PC-3 (cell line): ENCODE measurements at regions not wholly inside any gene's neighbourhood (a gene's known extent, or its start where the extent isn't known, plus 50 kb on each side); places are given as distances from the start of the nearest gene placed in this dataset.

Experiments used
- EZH2 ChIP-seq: fragments of 300-600 bp; sonication (generic); IDR thresholded peaks from one replicate; pipeline ENCODE4 v1.6.1; 2017; ENCODE audit warnings: antibody characterized with exemption, mild to moderate bottlenecking, low read length; ENCODE audit not compliant: unreplicated experiment
- EZH2phosphoT487 ChIP-seq: fragments of 300-600 bp; sonication (generic); IDR thresholded peaks from 2 replicates; pipeline ENCODE4 v1.6.1; 2018; ENCODE audit warnings: mild to moderate bottlenecking, antibody characterized with exemption, low read length, borderline replicate concordance
- TF ChIP-seq, protein P1 (sequence below): fragments of 300-600 bp; sonication (generic); conservative IDR thresholded peaks from 2 replicates; pipeline ENCODE4 v1.5.1; 2017; ENCODE audit warnings: antibody characterized with exemption, low read depth, mild to moderate bottlenecking, low read length

DNA sequence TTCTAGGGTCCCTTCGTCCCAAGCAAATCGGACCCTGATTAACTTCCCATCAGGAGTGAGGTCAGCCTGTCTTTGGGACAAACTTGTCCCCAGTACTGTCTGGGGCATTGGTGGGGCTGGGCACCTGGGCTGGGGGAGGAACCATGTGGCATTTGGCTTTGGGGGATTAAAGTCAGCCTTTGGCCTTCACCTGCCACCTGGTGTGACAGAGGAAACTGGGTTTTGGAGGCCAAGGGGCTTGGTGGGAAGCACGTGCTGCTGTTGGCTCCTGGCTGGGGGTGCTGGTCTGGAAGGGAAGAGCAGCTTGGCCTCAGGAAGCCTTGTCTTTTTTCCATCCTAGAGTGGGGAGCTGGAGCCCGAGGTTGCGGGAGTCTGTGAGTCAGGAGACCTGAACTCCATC, 78.4 kb upstream of the NECTIN1 start:
- TF ChIP-seq, protein P1, sequence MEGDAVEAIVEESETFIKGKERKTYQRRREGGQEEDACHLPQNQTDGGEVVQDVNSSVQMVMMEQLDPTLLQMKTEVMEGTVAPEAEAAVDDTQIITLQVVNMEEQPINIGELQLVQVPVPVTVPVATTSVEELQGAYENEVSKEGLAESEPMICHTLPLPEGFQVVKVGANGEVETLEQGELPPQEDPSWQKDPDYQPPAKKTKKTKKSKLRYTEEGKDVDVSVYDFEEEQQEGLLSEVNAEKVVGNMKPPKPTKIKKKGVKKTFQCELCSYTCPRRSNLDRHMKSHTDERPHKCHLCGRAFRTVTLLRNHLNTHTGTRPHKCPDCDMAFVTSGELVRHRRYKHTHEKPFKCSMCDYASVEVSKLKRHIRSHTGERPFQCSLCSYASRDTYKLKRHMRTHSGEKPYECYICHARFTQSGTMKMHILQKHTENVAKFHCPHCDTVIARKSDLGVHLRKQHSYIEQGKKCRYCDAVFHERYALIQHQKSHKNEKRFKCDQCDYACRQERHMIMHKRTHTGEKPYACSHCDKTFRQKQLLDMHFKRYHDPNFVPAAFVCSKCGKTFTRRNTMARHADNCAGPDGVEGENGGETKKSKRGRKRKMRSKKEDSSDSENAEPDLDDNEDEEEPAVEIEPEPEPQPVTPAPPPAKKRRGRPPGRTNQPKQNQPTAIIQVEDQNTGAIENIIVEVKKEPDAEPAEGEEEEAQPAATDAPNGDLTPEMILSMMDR = no peak
- TF ChIP-seq EZH2 (no peak), EZH2phosphoT487 (no peak)
